Activated CD4-positive, CD25-positive, alpha-beta regulatory T cell (primary cell): ENCODE measurements at regions not wholly inside any gene's neighbourhood (a gene's known extent, or its start where the extent isn't known, plus 50 kb on each side); places are given as distances from the start of the nearest gene placed in this dataset.

ENCODE experiments used
- DNase-seq, 4 experiments: peaks; one replicate each; lab custom pipeline; 2025; lab: John Stamatoyannopoulos, UW

- DNase-seq: no peak
These were observed 558.9 kb downstream of the REEP3 start for GRCh38 chr10:64080071-64080470.

- no peak for DNase-seq
These were observed 560.8 kb downstream of the REEP3 start for GRCh38 chr10:64081947-64082482.

GRCh38 chr10:64086083-64086767, 565.0 kb downstream of the REEP3 start:
- no peak for DNase-seq

GRCh38 chr10:64089648-64090047, 568.4 kb downstream of the REEP3 start:
- no peak for DNase-seq

GRCh38 chr10:64090865-64091264, 569.7 kb downstream of the REEP3 start:
- DNase-seq: no peak

- DNase-seq: no peak
These were observed 570.7 kb downstream of the REEP3 start for GRCh38 chr10:64091897-64092296.

GRCh38 chr10:64093304-64093703, 572.1 kb downstream of the REEP3 start:
- no peak for DNase-seq

GRCh38 chr10:64093946-64094535, 572.8 kb downstream of the REEP3 start:
- DNase-seq: no peak

GRCh38 chr10:64096941-64097340, 575.7 kb downstream of the REEP3 start:
- no peak for DNase-seq

- DNase-seq: no peak
These were observed 576.4 kb downstream of the REEP3 start for GRCh38 chr10:64097391-64098122.

GRCh38 chr10:64098994-64099393, 577.8 kb downstream of the REEP3 start:
- DNase-seq: no peak

GRCh38 chr10:64101606-64102263, 580.5 kb downstream of the REEP3 start:
- DNase-seq: no peak

- DNase-seq: no peak
These were observed 581.0 kb downstream of the REEP3 start for GRCh38 chr10:64102264-64102633.

GRCh38 chr10:64102916-64103315, 581.7 kb downstream of the REEP3 start:
- no peak for DNase-seq

GRCh38 chr10:64103750-64104470, 582.7 kb downstream of the REEP3 start:
- no peak for DNase-seq

- DNase-seq: no peak
These were observed 588.8 kb downstream of the REEP3 start for GRCh38 chr10:64109926-64110495.

- no peak for DNase-seq
These were observed 591.6 kb downstream of the REEP3 start for GRCh38 chr10:64112701-64113355.

- DNase-seq: no peak
These were observed 592.2 kb downstream of the REEP3 start for GRCh38 chr10:64113375-64113774.

- DNase-seq: no peak
These were observed 592.6 kb downstream of the REEP3 start for GRCh38 chr10:64113792-64114191.

- no peak for DNase-seq
These were observed 594.3 kb downstream of the REEP3 start for GRCh38 chr10:64115471-64115870.
